ENCODE measurements at regions not wholly inside any gene's neighbourhood (a gene's known extent, or its start where the extent isn't known, plus 50 kb on each side); places are given as distances from the start of the nearest gene placed in this dataset.
"Not testable (repeated sequence)": the region's sequence is repeated elsewhere in the genome, so short reads cannot be mapped to it uniquely, and the experiment has no call there.

DNA sequence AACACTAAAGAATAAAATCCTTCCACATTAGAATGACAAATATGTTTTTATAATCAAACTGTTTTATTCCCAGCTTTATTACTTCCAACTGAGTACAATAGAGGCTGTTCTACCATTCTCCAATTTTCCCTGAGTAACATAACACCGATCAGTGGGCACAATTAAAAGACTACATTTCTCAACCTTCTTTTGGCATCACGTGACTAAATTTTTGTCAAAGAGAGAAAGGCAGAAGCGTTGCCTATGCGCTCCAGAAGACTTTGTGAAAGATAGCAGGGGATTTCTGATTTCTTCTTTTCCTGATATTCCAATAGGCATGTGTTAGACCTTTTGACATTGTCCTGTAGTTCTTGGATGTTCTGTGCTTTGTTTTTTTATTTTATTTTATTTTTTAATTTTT, 1705.6 kb upstream of the PCDH7 start:
- no peak for DNase-seq (ENCODE audit: low spot score)
- intact Hi-C loops (cut with DNase I), result no loop called here

DNA sequence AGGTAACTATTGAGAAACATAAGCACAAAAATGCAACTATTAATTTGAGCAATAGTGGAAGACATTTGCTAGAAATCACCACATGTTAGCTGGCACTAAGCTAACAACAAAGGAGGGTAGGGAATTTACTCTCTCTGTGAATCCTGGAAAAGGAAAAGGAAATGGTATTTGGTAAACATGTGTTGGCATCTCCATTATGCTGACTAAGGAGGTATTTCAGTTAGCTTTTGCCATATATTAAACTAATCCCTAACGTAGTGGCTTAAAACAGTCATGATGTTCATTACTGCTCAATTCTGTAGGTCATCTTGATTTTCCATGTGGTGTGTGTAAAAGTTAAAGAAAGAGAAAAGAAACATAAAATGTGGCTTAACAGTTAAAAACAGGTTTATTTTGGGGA, 1686.5 kb upstream of the PCDH7 start:
- intact Hi-C loops (cut with DNase I), result no loop called here
- no peak for DNase-seq (ENCODE audit: low spot score)

DNA sequence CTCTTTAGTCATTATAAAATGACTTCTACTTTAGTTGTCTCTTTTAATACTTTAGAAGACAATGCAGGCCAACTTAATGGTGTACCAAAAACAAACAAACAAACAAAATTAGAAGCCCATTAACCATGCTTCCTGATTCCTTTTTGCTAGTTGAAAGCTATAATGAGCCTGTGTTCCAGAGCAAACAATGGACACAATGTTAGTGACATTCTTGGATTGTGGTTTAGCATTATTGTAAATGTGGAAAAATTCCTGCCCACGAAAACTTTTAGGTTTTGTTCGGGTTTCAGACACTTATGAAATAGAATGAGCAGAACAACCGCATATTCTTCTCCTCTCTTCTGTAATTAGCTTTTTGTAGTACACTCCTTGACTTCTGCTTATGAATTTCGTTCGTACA, 1682.7 kb upstream of the PCDH7 start:
- no peak for DNase-seq (ENCODE audit: low spot score)
- intact Hi-C loops (cut with DNase I), result no loop called here

DNA sequence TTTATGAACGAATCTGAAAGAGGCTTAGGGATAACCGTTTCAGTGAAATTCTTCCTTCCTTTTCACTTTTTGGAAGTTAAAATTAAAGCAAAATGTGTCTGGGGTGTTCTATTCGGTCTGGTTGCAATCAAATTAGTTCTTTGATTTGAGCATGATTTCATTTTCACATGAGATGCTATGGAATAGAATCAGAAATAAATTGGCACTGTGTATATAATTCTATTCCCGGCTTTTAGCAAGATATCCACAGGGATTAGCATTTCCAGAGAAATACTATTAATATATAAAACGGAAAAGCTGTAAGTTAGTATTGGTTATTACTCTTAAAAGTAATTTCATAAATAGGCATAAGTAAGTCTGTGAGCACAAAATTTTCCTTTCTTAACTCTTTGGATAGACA, 1676.8 kb upstream of the PCDH7 start:
- DNase-seq (ENCODE audit: low spot score), result no peak
- intact Hi-C loops (cut with DNase I), result no loop called here

DNA sequence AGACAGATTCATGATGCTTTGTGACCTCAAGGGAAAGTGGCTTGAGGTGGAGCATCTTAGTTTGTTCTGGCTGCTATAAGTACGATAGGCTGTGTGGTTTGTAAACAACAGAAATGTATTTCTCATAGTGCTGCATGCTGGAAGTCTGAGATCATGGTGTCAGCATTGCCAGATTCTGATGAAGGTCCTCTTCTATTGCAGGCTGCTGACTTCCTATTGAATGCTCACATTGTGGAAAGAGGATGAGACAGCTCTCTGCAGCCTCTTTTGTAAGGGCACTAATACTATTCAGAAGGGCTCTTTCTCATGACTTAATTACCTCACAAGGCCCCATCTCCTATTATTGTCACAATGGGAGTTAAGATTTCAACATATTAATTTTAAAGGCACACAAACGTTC, 1674.0 kb upstream of the PCDH7 start:
- no peak for DNase-seq (ENCODE audit: low spot score)
- intact Hi-C loops (cut with DNase I), result no loop called here

DNA sequence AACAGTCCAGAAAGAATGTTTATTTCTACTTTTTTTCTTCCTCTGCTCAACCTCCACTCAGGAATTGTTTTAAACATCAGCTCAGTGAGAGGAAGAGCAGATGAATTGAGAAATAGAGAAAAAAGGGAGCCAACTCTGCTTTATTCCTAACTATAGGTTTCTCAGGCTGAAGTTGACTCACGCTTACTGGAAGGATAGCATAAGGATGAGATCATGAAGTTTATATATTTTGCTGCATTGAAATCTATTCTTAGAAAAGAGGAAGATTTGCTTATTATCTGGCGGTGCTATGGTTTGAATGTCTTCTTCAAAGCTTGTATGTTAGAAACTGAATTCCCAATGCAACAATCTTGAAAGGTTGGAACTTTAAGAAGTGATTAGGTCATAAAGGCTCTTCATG, 1673.4 kb upstream of the PCDH7 start:
- intact Hi-C loops (cut with DNase I), result no loop called here
- DNase-seq (ENCODE audit: low spot score), result no peak

DNA sequence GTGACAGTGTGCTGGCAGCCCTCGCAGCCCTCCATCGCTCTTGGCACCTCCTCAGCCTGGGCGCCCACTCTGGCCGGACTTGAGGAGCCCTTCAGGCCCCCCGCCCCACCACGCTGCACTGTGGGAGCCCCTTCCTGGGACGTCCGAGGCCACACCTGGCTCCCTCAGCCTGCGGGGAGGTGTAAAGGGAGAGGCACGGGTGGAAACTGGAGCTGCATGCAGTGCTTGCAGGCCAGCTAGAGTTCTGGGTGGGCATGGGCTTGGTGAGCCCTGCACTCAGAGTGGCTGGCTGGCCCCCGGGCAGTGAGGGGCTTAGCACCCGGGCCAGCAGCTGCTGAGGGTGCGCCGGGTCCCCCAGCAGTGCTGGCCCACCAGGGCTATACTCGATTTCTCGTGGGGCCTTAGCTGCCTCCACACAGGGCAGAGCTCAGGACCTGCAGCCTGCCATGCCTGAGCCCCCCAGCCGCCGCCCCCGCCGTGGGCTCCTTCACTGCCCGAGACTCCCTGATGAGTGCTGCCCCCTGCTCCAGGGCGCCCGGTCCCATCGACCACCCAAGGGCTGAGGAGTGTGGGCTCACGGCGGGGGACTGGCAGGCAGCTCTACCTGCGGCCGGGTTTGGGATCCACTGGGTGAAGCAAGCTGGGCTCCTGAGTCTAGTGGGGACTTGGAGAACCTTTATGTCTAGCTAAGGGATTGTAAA, 1672.7 kb upstream of the PCDH7 start:
- intact Hi-C loops (cut with DNase I), result no loop called here
- DNase-seq (ENCODE audit: low spot score), result no peak

DNA sequence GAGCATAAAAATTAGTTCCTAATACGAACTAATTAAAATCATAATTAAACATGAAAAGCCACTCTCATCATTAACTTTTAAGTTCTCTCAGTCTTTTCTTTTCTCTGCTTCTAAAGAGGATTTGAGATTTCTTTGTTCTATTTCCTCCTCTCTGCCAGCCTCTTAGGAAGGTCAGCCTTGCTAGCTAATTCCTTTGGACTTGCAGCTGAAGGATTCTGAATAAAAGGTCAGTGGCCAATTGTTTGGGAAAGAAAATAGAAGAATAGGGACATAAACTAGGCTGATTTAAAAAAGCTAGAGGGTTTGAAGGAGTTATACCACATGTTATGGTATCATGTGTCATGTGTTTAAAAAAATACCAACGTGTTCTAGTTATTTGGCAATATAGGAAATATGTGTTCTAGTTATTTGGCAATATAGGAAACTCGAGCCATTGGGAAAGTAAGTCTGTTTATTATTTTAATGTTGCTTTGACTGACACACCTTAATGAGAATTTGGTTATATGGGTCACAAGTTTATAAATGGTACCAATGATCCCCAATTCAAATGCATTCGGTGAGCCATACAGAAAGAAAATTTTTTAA, 1668.7 kb upstream of the PCDH7 start:
- intact Hi-C loops (cut with DNase I), result no loop called here
- no peak for DNase-seq (ENCODE audit: low spot score)

DNA sequence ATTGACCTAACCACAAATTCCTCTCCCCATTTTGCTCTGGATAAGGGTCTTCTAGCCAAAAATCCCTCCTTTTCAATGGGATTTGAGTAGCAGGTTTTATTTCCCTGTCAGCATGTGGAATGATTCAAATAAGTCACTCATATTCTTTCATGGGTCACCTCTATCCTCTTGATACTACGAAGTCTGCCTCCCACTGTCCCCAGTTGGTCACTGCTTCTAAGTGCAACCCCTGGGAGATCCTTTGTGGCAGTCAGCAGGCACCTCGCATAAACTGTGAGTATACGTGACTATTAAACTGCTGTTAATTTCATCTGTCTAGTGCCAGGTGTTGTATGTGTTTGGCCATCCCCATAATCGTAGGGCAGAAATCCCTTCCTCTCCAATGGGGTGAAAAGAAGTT, 1667.9 kb upstream of the PCDH7 start:
- DNase-seq (ENCODE audit: low spot score), result no peak

DNA sequence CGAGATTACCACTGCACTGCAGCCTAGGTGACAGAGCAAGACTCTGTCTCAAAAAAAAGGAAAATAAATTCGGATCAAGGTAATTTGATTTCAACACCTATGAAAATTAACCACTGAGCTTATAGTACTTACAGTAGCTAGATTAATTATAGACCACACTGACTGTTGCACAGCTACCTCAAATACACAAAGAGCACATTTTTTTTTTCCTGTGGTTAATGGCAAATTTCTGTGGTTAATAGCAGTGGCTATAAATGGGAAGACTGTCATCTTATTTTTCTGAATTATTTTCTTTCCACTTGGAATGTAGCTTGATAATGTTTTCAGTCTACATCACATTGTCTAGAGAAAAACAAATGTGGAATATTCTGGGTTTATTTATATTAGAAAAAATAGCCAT, 1661.6 kb upstream of the PCDH7 start:
- intact Hi-C loops (cut with DNase I), result no loop called here
- DNase-seq (ENCODE audit: low spot score), result no peak

More for the DNA sequence above, 1667.9 kb upstream of the PCDH7 start:
- intact Hi-C loops (cut with DNase I), result no loop called here

DNA sequence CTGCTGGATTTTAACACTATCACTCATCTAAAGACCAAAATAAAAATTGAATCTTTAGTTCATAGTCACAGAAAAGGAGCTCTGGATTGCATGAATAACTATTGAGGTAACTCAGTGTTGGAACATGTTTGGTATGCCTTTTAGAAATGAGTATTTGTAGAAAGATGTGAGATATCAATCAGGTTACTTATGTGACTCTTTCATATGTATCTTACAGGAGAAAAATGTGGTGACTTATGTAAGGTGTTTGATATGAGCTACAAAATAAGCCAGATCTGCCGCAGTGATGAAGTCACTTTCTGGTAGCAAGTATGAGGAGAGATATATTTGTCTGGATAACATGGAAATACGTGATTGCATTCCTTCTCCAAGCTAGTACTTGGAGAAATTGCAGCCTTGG, 1653.3 kb upstream of the PCDH7 start:
- intact Hi-C loops (cut with DNase I), result no loop called here
- no peak for DNase-seq (ENCODE audit: low spot score)

DNA sequence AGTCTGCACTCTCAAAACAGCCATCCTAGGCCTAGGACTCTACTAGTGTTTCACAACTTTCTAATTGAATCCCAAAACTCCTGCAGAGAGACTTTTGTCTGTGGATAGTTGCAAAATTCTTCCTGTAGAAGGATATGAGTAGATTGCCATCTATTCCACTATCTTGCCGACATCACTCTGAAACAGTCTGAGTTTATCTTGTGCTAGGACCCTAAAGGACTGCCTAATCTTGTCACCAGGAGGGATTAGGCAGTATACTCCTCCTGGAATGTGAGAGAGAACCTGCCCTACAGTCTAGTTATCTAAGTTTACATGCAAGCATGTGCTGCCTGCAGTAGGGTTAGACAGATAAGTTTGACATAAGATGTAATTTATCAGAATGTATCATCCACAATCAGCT, 1646.6 kb upstream of the PCDH7 start:
- intact Hi-C loops (cut with DNase I), result no loop called here
- DNase-seq (ENCODE audit: low spot score), result no peak

DNA sequence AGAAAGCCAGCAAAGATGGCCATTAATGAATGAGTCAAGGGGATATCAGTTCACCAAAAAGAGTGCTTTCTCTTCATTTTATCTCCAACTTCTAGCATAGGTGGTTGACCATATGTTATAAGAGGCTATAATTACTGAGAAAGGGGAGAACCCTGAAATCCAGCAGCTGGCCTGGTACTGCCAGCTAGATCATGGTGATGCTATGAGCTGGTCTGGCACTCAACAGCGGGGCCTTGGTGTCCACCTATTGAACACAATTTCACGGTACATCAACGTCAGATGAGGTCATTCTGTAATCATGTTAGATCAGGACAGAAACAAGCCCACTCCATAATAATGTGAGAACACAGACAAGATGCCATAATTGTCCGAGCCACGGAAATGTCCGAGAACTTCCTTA, 1644.8 kb upstream of the PCDH7 start:
- intact Hi-C loops (cut with DNase I), result no loop called here
- no peak for DNase-seq (ENCODE audit: low spot score)

DNA sequence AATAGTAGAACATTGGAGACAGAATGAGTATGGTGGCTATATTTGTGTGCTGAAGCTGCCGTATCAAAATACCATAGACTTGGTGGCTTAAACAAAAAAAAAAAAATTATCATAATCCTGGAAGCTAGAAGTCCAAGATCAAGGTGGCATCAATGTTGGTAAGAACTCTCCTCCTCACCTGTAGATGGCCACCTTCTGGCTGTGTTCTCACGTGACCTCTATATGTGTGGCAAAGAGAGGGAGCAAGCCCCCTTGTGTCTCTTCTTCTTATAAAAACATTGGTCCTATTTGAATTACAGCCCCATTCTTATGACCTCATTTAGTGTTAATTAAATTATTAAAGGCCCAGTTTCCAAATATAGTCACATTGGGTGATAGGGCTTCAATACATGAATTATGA, 1640.9 kb upstream of the PCDH7 start:
- intact Hi-C loops (cut with DNase I), result no loop called here
- no peak for DNase-seq (ENCODE audit: low spot score)

DNA sequence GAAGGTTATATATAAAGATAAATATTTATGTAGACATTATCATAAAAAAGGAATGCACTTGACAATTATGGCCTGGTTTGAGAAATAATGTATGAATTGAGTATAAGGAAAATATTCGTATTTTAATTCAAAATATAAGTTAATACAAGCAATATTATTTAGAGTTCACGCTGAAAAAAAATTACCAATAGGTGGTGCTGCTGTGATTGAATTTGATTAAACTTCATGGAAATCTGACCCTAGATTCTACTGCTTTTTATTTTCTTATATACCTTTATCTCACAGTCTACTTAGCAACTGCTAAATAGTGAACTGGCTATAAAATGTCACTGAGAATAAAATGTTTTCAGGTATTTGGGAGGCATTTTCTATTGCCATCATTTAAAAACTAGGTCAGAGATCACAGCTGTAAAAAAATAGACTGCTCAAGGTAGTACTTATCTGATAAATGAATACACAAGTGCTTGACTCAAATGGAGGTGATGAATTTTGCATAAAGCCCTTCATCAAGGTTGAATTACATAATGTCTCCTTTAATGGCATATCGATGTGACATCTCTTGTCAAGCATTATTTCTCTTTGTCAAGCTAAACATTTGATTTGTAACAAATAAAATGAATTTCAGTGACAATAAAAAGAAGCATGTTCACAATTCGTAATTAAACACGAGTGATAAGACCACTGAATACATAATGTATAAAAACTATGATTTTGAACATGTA, 1638.8 kb upstream of the PCDH7 start:
- DNase-seq (ENCODE audit: low spot score), result no peak
- intact Hi-C loops (cut with DNase I), result no loop called here

DNA sequence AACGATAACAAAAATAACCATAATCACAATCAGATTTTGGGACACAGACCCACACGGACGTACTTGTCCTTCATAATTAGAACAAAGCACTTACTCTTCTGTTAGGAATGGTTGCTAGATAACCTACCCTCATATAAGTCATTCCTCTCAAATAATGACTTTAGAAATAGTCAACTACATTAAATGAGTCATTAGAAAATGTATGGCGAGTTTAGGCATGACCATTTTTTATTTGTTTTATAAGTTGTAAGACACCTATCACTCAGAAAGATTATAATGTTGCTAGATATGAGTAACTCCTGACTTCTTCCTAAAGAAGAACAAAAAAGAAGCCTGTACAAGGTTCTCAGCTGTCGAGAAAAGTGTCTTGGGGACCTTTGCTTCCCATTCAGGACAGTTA, 1637.5 kb upstream of the PCDH7 start:
- DNase-seq (ENCODE audit: low spot score), result no peak
- intact Hi-C loops (cut with DNase I), result no loop called here

DNA sequence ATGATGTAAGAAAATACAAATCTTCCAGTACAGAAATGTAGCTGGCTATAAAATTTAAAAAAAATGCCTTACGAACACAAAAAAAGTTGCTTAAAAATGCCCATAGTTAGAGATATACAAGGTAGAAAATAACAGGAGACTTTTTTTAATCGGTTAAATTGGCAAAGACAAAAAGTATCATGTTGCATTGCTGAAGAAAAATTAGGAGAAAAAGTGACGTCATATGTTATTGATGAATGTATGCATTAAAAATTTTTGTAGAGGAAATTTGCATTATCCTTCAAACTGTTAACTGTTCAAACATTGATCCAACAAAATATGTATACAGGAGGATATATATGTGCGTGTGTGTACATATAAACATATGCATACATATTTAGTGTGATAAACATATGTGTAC, 1634.4 kb upstream of the PCDH7 start:
- DNase-seq (ENCODE audit: low spot score), result no peak
- intact Hi-C loops (cut with DNase I), result no loop called here

DNA sequence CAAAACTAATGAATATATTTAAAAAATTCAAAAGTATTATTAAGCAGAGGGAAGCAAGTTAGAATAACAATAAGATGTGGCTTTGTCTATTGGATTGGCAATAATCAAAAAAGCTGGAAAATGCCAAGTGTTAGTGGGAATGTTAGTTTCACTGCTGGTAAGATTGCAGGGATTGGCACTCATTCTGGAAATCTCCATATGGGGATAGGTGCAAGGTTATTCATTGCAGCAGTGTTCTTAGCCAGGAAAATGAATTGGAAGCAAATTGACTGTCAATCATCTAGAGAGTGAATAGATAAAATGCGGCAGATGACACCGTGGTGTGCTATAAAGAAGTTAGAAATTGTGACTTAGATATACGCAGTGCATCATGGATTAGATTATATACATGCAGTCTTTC, 1615.5 kb upstream of the PCDH7 start:
- intact Hi-C loops (cut with DNase I), result no loop called here
- DNase-seq (ENCODE audit: low spot score), result no peak

DNA sequence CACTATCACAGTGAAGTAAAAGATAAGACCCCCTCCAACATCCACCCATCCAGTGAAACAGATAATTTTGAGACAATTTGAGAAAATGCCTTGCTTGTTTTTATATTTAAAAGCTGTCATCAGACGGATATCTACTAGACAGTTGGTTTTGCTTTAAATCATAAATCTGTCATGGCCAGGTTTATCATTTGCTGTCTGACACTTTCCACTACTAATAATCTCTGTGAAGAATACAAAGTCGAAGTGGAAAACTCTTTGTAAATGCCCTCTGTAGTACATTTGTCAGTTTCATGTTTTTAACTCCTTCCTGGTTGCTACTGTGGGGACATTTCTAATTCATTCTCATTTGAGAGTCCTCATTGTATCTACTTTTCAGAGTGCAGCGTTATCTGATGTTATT, 1606.2 kb upstream of the PCDH7 start:
- no peak for DNase-seq (ENCODE audit: low spot score)
- intact Hi-C loops (cut with DNase I), result no loop called here

DNA sequence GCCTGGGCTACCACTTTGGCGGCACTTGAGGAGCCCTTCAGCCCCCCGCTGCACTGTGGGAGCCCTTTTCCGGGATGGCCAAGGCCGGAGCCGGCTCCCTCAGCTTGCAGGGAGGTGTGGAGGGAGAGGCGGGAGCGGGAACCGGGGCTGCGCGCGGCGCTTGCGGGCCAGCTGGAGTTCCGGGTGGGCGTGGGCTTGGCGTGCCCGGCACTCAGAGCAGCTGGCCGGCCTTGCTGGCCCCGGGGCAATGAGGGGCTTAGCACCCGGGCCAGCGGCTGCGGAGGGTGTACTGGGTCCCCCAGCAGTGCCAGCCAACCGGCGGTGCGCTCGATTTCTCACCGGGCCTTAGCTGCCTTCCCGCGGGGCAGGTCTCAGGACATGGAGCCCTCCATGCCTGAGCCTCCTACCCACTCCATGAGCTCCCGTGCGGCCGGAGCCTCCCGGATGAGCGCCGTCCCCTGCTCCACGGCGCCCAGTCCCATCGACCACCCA, 1602.9 kb upstream of the PCDH7 start:
- DNase-seq (ENCODE audit: low spot score); intact Hi-C loops (cut with DNase I): not testable (repeated sequence)

DNA sequence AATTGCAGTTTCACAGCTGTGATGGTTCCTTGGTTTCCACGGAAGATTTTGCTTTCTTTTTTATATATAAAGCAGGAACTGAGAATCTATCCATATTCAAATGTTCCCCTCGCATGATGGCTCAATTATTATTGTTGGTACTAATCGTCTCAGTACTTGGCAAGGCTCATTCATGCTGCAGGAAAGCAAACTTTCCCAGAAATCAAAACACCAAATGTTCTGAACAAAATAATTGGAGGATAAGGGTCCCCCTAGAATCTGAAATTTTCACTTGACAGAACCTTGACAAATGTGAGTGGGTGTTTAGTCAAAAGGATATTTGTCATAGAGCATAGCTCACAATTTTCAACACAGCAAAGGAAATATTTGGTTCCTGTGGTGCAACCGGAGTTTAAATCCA, 1598.6 kb upstream of the PCDH7 start:
- DNase-seq (ENCODE audit: low spot score), result no peak
- intact Hi-C loops (cut with DNase I), result no loop called here
